ENCODE measurements at regions not wholly inside any gene's neighbourhood (a gene's known extent, or its start where the extent isn't known, plus 50 kb on each side); places are given as distances from the start of the nearest gene placed in this dataset.
A peak's percentile ranks its signal among the peaks of the same experiment; 100 is the strongest.

- no peaks in the 10 kb centered on the region for H3K27me3 ChIP-seq (replicated peaks; ENCODE audit: control insufficient read depth, insufficient read depth, low read length, poor library complexity, severe bottlenecking)
- H3K4me1 ChIP-seq (ENCODE audit: control insufficient read depth, insufficient read depth, low read length, poor library complexity, severe bottlenecking), result peaks cover 2% of the 10 kb centered on the region
- no peak for DNase-seq
- H3K9me3 ChIP-seq (ENCODE audit: control insufficient read depth, low read length), result no peaks in the 10 kb centered on the region
- H3K27ac ChIP-seq (ENCODE audit: insufficient read depth, low read length, poor library complexity, severe bottlenecking), result no peak overlapping the region
- H3K36me3 ChIP-seq (ENCODE audit: control insufficient read depth, insufficient read depth, low read length), result no peaks in the 10 kb centered on the region
- no peak overlapping the region for H3K4me3 ChIP-seq (ENCODE audit: insufficient read depth, low read depth, low read length, poor library complexity, severe bottlenecking)
Measured at GRCh38 chr15:85306946-85307686, 73.3 kb upstream of the AKAP13 start.

GRCh38 chr15:85307687-85308045 lies 72.7 kb upstream of the AKAP13 start:
- Histone ChIP-seq H3K36me3 (ENCODE audit: control insufficient read depth, insufficient read depth, low read length) (no peaks in the 10 kb centered on the region), H3K4me3 (ENCODE audit: insufficient read depth, low read depth, low read length, poor library complexity, severe bottlenecking) (no peak overlapping the region), H3K9me3 (ENCODE audit: control insufficient read depth, low read length) (no peaks in the 10 kb centered on the region), H3K4me1 (ENCODE audit: control insufficient read depth, insufficient read depth, low read length, poor library complexity, severe bottlenecking) (peaks cover 2% of the 10 kb centered on the region), H3K27me3 (replicated peaks; ENCODE audit: control insufficient read depth, insufficient read depth, low read length, poor library complexity, severe bottlenecking) (no peaks in the 10 kb centered on the region), H3K27ac (ENCODE audit: insufficient read depth, low read length, poor library complexity, severe bottlenecking) (no peak overlapping the region)
- no peak for DNase-seq

GRCh38 chr15:85311647-85312046 lies 68.8 kb upstream of the AKAP13 start:
- Histone ChIP-seq H3K4me1 (ENCODE audit: control insufficient read depth, insufficient read depth, low read length, poor library complexity, severe bottlenecking) (peaks cover 10% of the 10 kb centered on the region), H3K4me3 (ENCODE audit: insufficient read depth, low read depth, low read length, poor library complexity, severe bottlenecking) (no peak overlapping the region), H3K36me3 (ENCODE audit: control insufficient read depth, insufficient read depth, low read length) (no peaks in the 10 kb centered on the region), H3K9me3 (ENCODE audit: control insufficient read depth, low read length) (no peaks in the 10 kb centered on the region), H3K27ac (ENCODE audit: insufficient read depth, low read length, poor library complexity, severe bottlenecking) (no peak overlapping the region), H3K27me3 (replicated peaks; ENCODE audit: control insufficient read depth, insufficient read depth, low read length, poor library complexity, severe bottlenecking) (no peaks in the 10 kb centered on the region)
- DNase-seq, result no peak

DNA sequence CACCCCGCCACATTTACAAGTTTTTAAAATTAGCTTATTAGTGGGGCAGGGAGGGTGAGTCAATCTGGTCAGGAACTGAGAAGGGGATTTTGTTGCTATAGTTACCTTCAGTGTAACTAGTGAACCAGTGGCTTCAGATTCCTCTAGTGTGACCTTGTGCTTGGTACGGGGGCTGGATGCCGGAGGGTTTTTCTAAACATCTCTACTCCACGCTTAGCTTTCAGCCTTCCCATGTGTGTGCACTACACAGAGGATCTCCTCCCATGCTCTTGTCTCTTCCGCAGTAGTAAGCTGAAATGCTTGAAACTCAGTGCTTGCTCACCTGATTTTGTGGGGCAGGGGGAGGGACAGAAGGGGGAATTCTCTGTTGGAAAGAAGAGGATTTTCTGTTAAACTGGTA lies 67.9 kb upstream of the AKAP13 start:
- no peak overlapping the region for H3K27ac ChIP-seq (ENCODE audit: insufficient read depth, low read length, poor library complexity, severe bottlenecking)
- DNase-seq, result no peak
- H3K4me1 ChIP-seq (ENCODE audit: control insufficient read depth, insufficient read depth, low read length, poor library complexity, severe bottlenecking), result peaks cover 13% of the 10 kb centered on the region
- no peaks in the 10 kb centered on the region for H3K36me3 ChIP-seq (ENCODE audit: control insufficient read depth, insufficient read depth, low read length)
- H3K27me3 ChIP-seq (replicated peaks; ENCODE audit: control insufficient read depth, insufficient read depth, low read length, poor library complexity, severe bottlenecking), result no peaks in the 10 kb centered on the region
- no peak overlapping the region for H3K4me3 ChIP-seq (ENCODE audit: insufficient read depth, low read depth, low read length, poor library complexity, severe bottlenecking)
- no peaks in the 10 kb centered on the region for H3K9me3 ChIP-seq (ENCODE audit: control insufficient read depth, low read length)

- H3K9me3 ChIP-seq (ENCODE audit: control insufficient read depth, low read length), result no peaks in the 10 kb centered on the region
- no peak overlapping the region for H3K27ac ChIP-seq (ENCODE audit: insufficient read depth, low read length, poor library complexity, severe bottlenecking)
- peaks cover 17% of the 10 kb centered on the region for H3K4me1 ChIP-seq (ENCODE audit: control insufficient read depth, insufficient read depth, low read length, poor library complexity, severe bottlenecking)
- DNase-seq, result no peak
- H3K27me3 ChIP-seq (replicated peaks; ENCODE audit: control insufficient read depth, insufficient read depth, low read length, poor library complexity, severe bottlenecking), result no peaks in the 10 kb centered on the region
- H3K36me3 ChIP-seq (ENCODE audit: control insufficient read depth, insufficient read depth, low read length), result no peaks in the 10 kb centered on the region
- H3K4me3 ChIP-seq (ENCODE audit: insufficient read depth, low read depth, low read length, poor library complexity, severe bottlenecking), result no peak overlapping the region
Measured at GRCh38 chr15:85312929-85313331, 67.5 kb upstream of the AKAP13 start.

- DNase-seq, result no peak
- Histone ChIP-seq H3K27ac (ENCODE audit: insufficient read depth, low read length, poor library complexity, severe bottlenecking) (no peak overlapping the region), H3K4me1 (ENCODE audit: control insufficient read depth, insufficient read depth, low read length, poor library complexity, severe bottlenecking) (peaks cover 21% of the 10 kb centered on the region)
Measured at GRCh38 chr15:85313339-85313738, 67.1 kb upstream of the AKAP13 start.

GRCh38 chr15:85314146-85314545 lies 66.3 kb upstream of the AKAP13 start:
- no peak overlapping the region for H3K27ac ChIP-seq (ENCODE audit: insufficient read depth, low read length, poor library complexity, severe bottlenecking)

More at GRCh38 chr15:85313339-85313738, 67.1 kb upstream of the AKAP13 start:
- Histone ChIP-seq H3K36me3 (ENCODE audit: control insufficient read depth, insufficient read depth, low read length) (no peaks in the 10 kb centered on the region), H3K27me3 (replicated peaks; ENCODE audit: control insufficient read depth, insufficient read depth, low read length, poor library complexity, severe bottlenecking) (no peaks in the 10 kb centered on the region), H3K4me3 (ENCODE audit: insufficient read depth, low read depth, low read length, poor library complexity, severe bottlenecking) (no peak overlapping the region), H3K9me3 (ENCODE audit: control insufficient read depth, low read length) (no peaks in the 10 kb centered on the region)

GRCh38 chr15:85314633-85315032 lies 65.8 kb upstream of the AKAP13 start:
- Histone ChIP-seq H3K27ac (ENCODE audit: insufficient read depth, low read length, poor library complexity, severe bottlenecking) (no peak overlapping the region), H3K4me1 (ENCODE audit: control insufficient read depth, insufficient read depth, low read length, poor library complexity, severe bottlenecking) (peaks cover 20% of the 10 kb centered on the region), H3K36me3 (ENCODE audit: control insufficient read depth, insufficient read depth, low read length) (no peaks in the 10 kb centered on the region), H3K9me3 (ENCODE audit: control insufficient read depth, low read length) (no peaks in the 10 kb centered on the region), H3K27me3 (replicated peaks; ENCODE audit: control insufficient read depth, insufficient read depth, low read length, poor library complexity, severe bottlenecking) (no peaks in the 10 kb centered on the region), H3K4me3 (ENCODE audit: insufficient read depth, low read depth, low read length, poor library complexity, severe bottlenecking) (no peak overlapping the region)
- no peak for DNase-seq

More at GRCh38 chr15:85314146-85314545, 66.3 kb upstream of the AKAP13 start:
- peaks cover 20% of the 10 kb centered on the region for H3K4me1 ChIP-seq (ENCODE audit: control insufficient read depth, insufficient read depth, low read length, poor library complexity, severe bottlenecking)
- H3K4me3 ChIP-seq (ENCODE audit: insufficient read depth, low read depth, low read length, poor library complexity, severe bottlenecking), result no peak overlapping the region
- DNase-seq, result no peak
- H3K36me3 ChIP-seq (ENCODE audit: control insufficient read depth, insufficient read depth, low read length), result no peaks in the 10 kb centered on the region
- H3K9me3 ChIP-seq (ENCODE audit: control insufficient read depth, low read length), result no peaks in the 10 kb centered on the region
- no peaks in the 10 kb centered on the region for H3K27me3 ChIP-seq (replicated peaks; ENCODE audit: control insufficient read depth, insufficient read depth, low read length, poor library complexity, severe bottlenecking)

- Histone ChIP-seq H3K27me3 (replicated peaks; ENCODE audit: control insufficient read depth, insufficient read depth, low read length, poor library complexity, severe bottlenecking) (no peaks in the 10 kb centered on the region), H3K9me3 (ENCODE audit: control insufficient read depth, low read length) (no peaks in the 10 kb centered on the region), H3K4me1 (ENCODE audit: control insufficient read depth, insufficient read depth, low read length, poor library complexity, severe bottlenecking) (peaks cover 20% of the 10 kb centered on the region), H3K36me3 (ENCODE audit: control insufficient read depth, insufficient read depth, low read length) (no peaks in the 10 kb centered on the region), H3K27ac (ENCODE audit: insufficient read depth, low read length, poor library complexity, severe bottlenecking) (peak overlapping the region; percentile 56), H3K4me3 (ENCODE audit: insufficient read depth, low read depth, low read length, poor library complexity, severe bottlenecking) (peak overlapping the region; percentile 23)
- no peak for DNase-seq
Measured at GRCh38 chr15:85316244-85316934, 64.0 kb upstream of the AKAP13 start.

DNA sequence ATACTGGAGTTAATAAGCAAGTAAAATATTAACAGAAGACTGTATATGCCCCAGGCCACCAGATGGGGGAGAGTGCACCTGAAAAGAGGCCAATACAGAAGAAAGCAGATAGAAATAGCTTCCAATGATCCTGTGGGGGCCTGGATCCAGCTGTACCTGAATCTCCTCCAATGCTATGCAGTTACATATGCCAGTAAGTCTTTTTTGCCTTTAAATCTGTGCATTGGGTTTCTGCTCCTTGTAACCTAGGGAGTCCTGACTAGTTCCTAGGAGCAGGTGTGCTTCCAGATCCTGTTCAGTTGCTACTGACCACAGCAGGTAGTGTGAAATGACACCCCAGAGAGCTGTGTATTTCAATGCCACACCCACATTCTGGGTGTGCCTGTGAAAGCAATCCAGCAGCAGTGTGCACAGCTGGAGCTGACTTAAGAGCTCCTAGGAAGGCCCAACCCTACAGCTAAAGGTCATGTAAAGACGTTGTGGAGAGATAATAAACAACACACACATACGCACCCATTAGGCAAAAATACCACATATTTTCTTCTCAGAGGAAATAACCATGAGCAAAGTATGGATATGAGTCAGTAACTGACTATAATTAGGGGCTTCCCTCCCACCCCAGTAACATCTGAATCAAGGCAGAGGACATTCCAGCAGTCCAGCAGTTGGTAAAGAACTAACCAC lies 62.2 kb upstream of the AKAP13 start:
- Histone ChIP-seq H3K36me3 (ENCODE audit: control insufficient read depth, insufficient read depth, low read length) (no peaks in the 10 kb centered on the region), H3K4me3 (ENCODE audit: insufficient read depth, low read depth, low read length, poor library complexity, severe bottlenecking) (no peak overlapping the region), H3K27me3 (replicated peaks; ENCODE audit: control insufficient read depth, insufficient read depth, low read length, poor library complexity, severe bottlenecking) (no peaks in the 10 kb centered on the region), H3K27ac (ENCODE audit: insufficient read depth, low read length, poor library complexity, severe bottlenecking) (no peak overlapping the region), H3K9me3 (ENCODE audit: control insufficient read depth, low read length) (no peaks in the 10 kb centered on the region), H3K4me1 (ENCODE audit: control insufficient read depth, insufficient read depth, low read length, poor library complexity, severe bottlenecking) (peaks cover 20% of the 10 kb centered on the region)
- DNase-seq, result no peak

All from effector memory CD4-positive, alpha-beta T cell (primary cell).